Spleen (tissue), 7 donors: ENCODE measurements at regions not wholly inside any gene's neighbourhood (a gene's known extent, or its start where the extent isn't known, plus 50 kb on each side); places are given as distances from the start of the nearest gene placed in this dataset.

ENCODE experiments used
- CTCF ChIP-seq, 11 experiments: fragments of 200-600 bp in 7 of 11; fragments of 450-650 bp in 4 of 11; sonication (generic) in 4 of 11; IDR thresholded peaks in 8 of 11; conservative IDR thresholded peaks in 3 of 11; 1 replicate in 7 of 11; 2 replicates in 4 of 11; pipeline versions ENCODE4 v1.4.0 to v1.8.0; 2016 to 2021; ENCODE audit warnings: antibody characterized with exemption in 11 of 11, inconsistent platforms in 4 of 11, mild to moderate bottlenecking in 1 of 11
- POLR2A ChIP-seq, 3 donors: fragments of 450-650 bp; IDR thresholded peaks; one replicate each; pipeline ENCODE4 v1.5.1; 2017; ENCODE audit warnings: antibody characterized with exemption in 3 of 3, mild to moderate bottlenecking in 1 of 3
- POLR2AphosphoS5 ChIP-seq, 3 donors: sonication (generic); formaldehyde crosslinking; IDR thresholded peaks; one replicate each; pipeline ENCODE4 v1.5.1; 2017; ENCODE audit warnings: antibody characterized with exemption in 3 of 3
- donor health status: DM: no; HTN: no; CAD: no; lungs with moderate emphysema.
- donor health status: DM: no; HTN: no; CAD: no.
- donor health status: DM: no; HTN: no; CAD: no.

DNA sequence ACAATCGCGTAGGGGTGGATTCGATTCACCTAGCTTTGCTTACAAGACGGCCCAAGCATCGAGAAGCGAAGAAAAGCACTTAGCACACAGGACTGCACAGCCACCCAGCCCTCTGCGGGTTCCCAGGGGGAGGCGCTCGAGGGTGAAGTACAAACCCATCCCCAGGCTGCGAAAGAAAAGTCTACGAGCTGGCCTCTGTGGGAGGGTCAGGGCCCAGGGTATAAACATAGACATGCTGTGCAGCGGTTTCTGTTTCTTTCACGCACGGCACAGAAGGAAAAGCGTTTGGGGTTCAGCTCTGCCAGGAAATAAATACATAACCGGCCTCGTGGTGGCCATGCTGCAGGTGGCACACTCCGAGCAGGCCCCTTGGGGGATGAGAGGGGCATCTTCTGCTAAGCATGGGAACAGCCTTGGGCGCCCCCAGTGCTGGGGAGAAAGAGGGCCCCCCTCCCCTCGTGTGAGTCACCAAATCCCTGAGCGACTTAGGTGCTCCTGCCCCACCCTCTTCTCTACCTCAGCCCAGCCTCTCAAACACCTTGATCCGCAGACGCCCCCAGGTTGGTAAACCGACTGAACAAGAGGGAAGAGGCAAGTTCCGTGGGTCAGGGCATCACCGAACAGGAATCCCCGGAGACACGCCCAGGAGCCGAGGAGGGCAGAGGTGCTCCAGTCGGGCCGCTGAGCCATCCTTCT is 91.6 kb upstream of the RIPOR2 start:
- peak in 10 of 11 experiments; percentile 15 to 70 (median 48) for TF ChIP-seq CTCF (IDR thresholded peaks at IDR 0.05 in 8 of 11, conservative IDR thresholded peaks at IDR 0.05 in 3 of 11)
- no peak for TF ChIP-seq POLR2A (IDR thresholded peaks at IDR 0.05)
- peak; percentile 35 to 60 (median 49) for TF ChIP-seq POLR2AphosphoS5 (IDR thresholded peaks at IDR 0.05)
